ENCODE measurements at regions not wholly inside any gene's neighbourhood (a gene's known extent, or its start where the extent isn't known, plus 50 kb on each side); places are given as distances from the start of the nearest gene placed in this dataset.

GRCh38 chr10:129042776-129043595, 424.1 kb upstream of the MGMT start:
- no peaks in the 10 kb centered on the region for H3K9me3 ChIP-seq (ENCODE audit: severe bottlenecking)
- DNase-seq (ENCODE audit: low spot score) (no peak), ATAC-seq (ENCODE audit: low read depth) (no peak)
- no peaks in the 10 kb centered on the region for H3K4me1 ChIP-seq (ENCODE audit: insufficient read depth, poor library complexity, severe bottlenecking)
- H3K36me3 ChIP-seq (ENCODE audit: low read depth) = no peaks in the 10 kb centered on the region
- TF ChIP-seq, protein P1, sequence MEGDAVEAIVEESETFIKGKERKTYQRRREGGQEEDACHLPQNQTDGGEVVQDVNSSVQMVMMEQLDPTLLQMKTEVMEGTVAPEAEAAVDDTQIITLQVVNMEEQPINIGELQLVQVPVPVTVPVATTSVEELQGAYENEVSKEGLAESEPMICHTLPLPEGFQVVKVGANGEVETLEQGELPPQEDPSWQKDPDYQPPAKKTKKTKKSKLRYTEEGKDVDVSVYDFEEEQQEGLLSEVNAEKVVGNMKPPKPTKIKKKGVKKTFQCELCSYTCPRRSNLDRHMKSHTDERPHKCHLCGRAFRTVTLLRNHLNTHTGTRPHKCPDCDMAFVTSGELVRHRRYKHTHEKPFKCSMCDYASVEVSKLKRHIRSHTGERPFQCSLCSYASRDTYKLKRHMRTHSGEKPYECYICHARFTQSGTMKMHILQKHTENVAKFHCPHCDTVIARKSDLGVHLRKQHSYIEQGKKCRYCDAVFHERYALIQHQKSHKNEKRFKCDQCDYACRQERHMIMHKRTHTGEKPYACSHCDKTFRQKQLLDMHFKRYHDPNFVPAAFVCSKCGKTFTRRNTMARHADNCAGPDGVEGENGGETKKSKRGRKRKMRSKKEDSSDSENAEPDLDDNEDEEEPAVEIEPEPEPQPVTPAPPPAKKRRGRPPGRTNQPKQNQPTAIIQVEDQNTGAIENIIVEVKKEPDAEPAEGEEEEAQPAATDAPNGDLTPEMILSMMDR (IDR thresholded peaks at IDR 0.05; ENCODE audit: poor library complexity, severe bottlenecking) = no peak
- H3K27ac ChIP-seq (ENCODE audit: poor library complexity, severe bottlenecking) = no peak overlapping the region
- H3K27me3 ChIP-seq (ENCODE audit: insufficient read depth, poor library complexity, severe bottlenecking) = no peaks in the 10 kb centered on the region
- H3K4me3 ChIP-seq (ENCODE audit: severe bottlenecking) = no peak overlapping the region

- ATAC-seq (ENCODE audit: low read depth) = no peak
- H3K36me3 ChIP-seq (ENCODE audit: low read depth) = no peaks in the 10 kb centered on the region
- no peak overlapping the region for H3K4me3 ChIP-seq (ENCODE audit: severe bottlenecking)
- no peaks in the 10 kb centered on the region for H3K27me3 ChIP-seq (ENCODE audit: insufficient read depth, poor library complexity, severe bottlenecking)
- H3K9me3 ChIP-seq (ENCODE audit: severe bottlenecking) = no peaks in the 10 kb centered on the region
- no peak for DNase-seq (ENCODE audit: low spot score)
- TF ChIP-seq, protein P1 (IDR thresholded peaks at IDR 0.05; ENCODE audit: poor library complexity, severe bottlenecking) = no peak
- H3K27ac ChIP-seq (ENCODE audit: poor library complexity, severe bottlenecking) = no peak overlapping the region
- no peaks in the 10 kb centered on the region for H3K4me1 ChIP-seq (ENCODE audit: insufficient read depth, poor library complexity, severe bottlenecking)
These were observed 423.4 kb upstream of the MGMT start for GRCh38 chr10:129043691-129044090.

DNA sequence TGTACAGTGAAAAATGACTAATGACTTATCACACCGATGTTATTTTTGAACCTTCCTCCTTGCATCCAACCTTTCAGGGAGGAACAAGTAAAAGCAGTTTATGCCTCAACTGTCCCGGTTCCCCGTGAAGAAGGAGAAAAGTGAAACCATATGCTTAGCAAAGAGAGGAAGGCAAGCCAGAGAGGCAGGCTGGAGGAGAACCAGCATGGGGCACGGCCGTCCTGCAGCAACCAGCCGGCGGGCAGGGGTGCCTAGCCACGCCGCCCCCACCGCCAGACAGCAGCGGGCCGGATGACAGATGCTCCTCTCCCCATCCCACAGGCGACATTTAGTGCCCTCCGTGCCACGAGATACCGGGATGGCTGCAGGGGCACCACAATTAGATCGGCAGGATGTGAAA, 421.4 kb upstream of the MGMT start:
- H3K4me1 ChIP-seq (ENCODE audit: insufficient read depth, poor library complexity, severe bottlenecking) = no peaks in the 10 kb centered on the region
- no peaks in the 10 kb centered on the region for H3K27me3 ChIP-seq (ENCODE audit: insufficient read depth, poor library complexity, severe bottlenecking)
- H3K4me3 ChIP-seq (ENCODE audit: severe bottlenecking) = no peak overlapping the region
- ATAC-seq (ENCODE audit: low read depth) = no peak
- H3K36me3 ChIP-seq (ENCODE audit: low read depth) = no peaks in the 10 kb centered on the region
- TF ChIP-seq, protein P1 (IDR thresholded peaks at IDR 0.05; ENCODE audit: poor library complexity, severe bottlenecking) = no peak
- DNase-seq (ENCODE audit: low spot score) = no peak
- no peak overlapping the region for H3K27ac ChIP-seq (ENCODE audit: poor library complexity, severe bottlenecking)
- no peaks in the 10 kb centered on the region for H3K9me3 ChIP-seq (ENCODE audit: severe bottlenecking)

GRCh38 chr10:129046065-129046681, 420.9 kb upstream of the MGMT start:
- TF ChIP-seq, protein P1 (IDR thresholded peaks at IDR 0.05; ENCODE audit: poor library complexity, severe bottlenecking) = no peak
- Histone ChIP-seq H3K27ac (ENCODE audit: poor library complexity, severe bottlenecking) (no peak overlapping the region), H3K36me3 (ENCODE audit: low read depth) (no peaks in the 10 kb centered on the region), H3K9me3 (ENCODE audit: severe bottlenecking) (no peaks in the 10 kb centered on the region), H3K4me3 (ENCODE audit: severe bottlenecking) (no peak overlapping the region), H3K4me1 (ENCODE audit: insufficient read depth, poor library complexity, severe bottlenecking) (no peaks in the 10 kb centered on the region), H3K27me3 (ENCODE audit: insufficient read depth, poor library complexity, severe bottlenecking) (no peaks in the 10 kb centered on the region)
- DNase-seq (ENCODE audit: low spot score) (no peak), ATAC-seq (ENCODE audit: low read depth) (no peak)

DNA sequence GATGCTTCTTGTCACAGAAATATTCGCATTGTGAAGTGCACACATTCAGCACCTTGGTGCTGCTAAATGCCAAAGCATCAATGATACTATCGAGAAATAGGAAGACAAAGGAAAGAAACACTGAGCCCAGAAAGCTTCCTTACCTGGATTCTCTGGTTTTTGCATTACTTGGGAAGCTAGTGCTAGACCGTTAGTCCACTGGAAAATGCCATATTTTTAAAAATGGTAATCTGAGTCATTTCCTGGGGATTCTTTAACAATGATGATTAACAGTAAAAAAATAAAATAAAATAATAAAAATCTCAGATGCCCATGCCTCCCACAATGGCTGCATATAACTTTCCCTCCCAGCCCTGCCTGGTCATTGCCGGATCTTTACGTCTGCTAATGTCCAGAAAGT, 420.1 kb upstream of the MGMT start:
- no peak overlapping the region for H3K4me3 ChIP-seq (ENCODE audit: severe bottlenecking)
- H3K27ac ChIP-seq (ENCODE audit: poor library complexity, severe bottlenecking) = no peak overlapping the region
- H3K27me3 ChIP-seq (ENCODE audit: insufficient read depth, poor library complexity, severe bottlenecking) = no peaks in the 10 kb centered on the region
- DNase-seq (ENCODE audit: low spot score) (no peak), ATAC-seq (ENCODE audit: low read depth) (no peak)
- H3K4me1 ChIP-seq (ENCODE audit: insufficient read depth, poor library complexity, severe bottlenecking) = no peaks in the 10 kb centered on the region
- TF ChIP-seq, protein P1 (IDR thresholded peaks at IDR 0.05; ENCODE audit: poor library complexity, severe bottlenecking) = no peak
- no peaks in the 10 kb centered on the region for H3K9me3 ChIP-seq (ENCODE audit: severe bottlenecking)
- no peaks in the 10 kb centered on the region for H3K36me3 ChIP-seq (ENCODE audit: low read depth)

Measured in RWPE2 (cell line).